HG03460 (cell line): ENCODE measurements at regions not wholly inside any gene's neighbourhood (a gene's known extent, or its start where the extent isn't known, plus 50 kb on each side); places are given as distances from the start of the nearest gene placed in this dataset.
"Not testable (repeated sequence)": the region's sequence is repeated elsewhere in the genome, so short reads cannot be mapped to it uniquely, and the experiment has no call there.

Experiments
- ATAC-seq: cut with Tn5 transposase; IDR thresholded peaks from one replicate; pipeline ENCODE4 v1.9.1; 2021; ENCODE audit not compliant: unreplicated experiment

DNA sequence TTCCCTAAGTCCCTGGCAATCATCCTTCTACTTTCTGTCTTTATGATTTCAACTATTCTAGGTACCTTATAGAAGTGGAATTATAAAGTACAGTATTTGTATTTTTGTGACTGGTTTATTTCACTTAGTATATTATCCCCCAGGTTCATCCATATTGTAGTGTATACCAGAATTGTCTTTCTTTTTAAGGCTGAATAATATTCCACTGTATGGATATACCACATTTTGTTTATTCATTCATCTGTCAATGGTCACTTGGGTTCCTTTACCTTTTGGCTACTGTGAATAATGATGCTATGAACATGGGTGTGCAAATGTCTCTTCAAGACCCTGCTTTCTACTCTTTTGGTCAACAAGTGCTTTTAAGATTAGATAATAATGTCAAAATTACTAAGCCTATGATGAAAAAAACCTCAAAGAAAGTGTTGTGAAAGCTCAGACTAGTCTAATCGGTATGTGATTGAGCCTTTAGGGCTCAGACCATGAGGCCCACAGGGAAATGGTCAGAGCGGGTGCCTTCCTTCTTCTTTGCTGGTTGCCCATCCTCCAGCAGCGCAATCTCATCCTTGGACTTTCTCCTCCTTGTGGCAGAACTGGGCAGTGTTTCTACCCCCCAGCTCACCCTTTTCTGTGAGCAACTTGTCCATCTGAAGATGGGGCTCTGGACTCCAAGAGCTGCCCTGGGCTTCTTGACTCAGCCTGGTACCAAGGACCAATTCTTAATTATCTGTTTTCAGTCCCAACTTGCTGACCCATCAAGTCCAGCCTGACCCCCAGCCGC is 105.4 kb downstream of the TTC8 start:
- no peak for ATAC-seq

GRCh38 chr14:88931321-88932110 is 107.1 kb downstream of the TTC8 start:
- ATAC-seq: no peak

DNA sequence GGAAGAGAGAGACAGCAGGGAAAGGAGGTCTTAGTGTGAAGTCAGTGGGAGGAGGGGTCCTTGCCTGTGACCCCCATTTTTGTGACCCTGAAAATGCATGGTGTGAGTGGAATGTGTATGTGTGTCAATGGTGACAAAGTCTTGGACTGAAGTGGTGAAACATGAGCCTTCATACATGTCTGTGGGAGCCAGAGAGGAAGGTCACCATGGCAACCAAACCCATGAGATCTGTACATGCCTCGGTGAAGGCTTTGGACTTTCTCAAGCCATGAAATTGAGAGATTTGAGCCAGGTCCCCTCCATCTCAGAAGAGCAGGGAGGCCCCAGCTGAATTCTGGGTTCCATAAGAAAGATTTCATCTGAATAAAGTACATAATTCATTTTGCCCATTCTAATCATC is 108.7 kb downstream of the TTC8 start:
- ATAC-seq: no peak

DNA sequence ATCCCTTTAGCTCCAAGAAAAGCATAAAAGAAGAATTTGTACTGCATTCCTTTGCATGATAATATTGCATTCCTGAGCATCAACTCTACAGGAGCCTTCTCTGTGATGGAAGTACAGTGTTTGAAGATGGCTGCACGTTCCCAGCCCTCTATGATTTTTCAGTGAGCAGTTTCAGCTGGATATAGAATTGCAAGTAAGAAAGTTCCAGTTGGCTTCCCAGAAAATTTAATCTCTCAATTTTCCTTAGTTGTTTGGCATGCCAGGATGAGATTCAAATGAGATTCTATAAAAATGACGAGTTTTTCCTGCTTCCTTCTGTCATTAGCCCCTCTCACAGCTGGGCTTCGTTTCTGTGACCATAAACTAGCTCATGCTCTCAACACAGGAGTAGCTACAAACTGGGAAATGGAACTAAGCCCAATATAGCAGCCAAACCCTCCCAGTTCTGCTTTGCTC is 109.9 kb downstream of the TTC8 start:
- no peak for ATAC-seq

- no peak for ATAC-seq
Observed at GRCh38 chr14:88935083-88935482, 110.6 kb downstream of the TTC8 start.

- ATAC-seq: no peak
Observed at GRCh38 chr14:88937706-88938105, 113.3 kb downstream of the TTC8 start.

- no peak for ATAC-seq
Observed at GRCh38 chr14:88940671-88941070, 116.2 kb downstream of the TTC8 start.

GRCh38 chr14:88941414-88941813 is 117.0 kb downstream of the TTC8 start:
- no peak for ATAC-seq

- ATAC-seq: no peak
Observed at GRCh38 chr14:88947646-88948598, 123.5 kb downstream of the TTC8 start.

DNA sequence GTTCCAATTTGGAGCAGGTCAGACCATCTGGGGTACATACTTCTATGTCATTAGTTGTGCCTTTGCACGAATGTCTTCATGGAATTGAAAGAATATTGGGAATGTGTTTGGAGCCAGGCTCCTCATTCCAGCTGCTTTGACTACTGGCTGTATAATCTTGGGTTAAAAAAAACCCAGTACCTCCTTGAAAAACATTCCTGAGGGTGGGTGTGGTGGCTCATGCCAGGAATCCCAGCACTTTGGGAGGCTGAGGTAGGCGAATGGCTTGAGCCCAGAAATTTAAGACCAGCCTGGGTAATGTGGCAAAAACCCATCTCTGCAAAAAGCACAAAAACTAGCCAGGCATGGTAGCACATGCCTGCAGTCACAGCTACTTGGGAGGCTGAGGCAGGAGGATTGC is 125.6 kb downstream of the TTC8 start:
- ATAC-seq: no peak

GRCh38 chr14:88951370-88951769 is 126.9 kb downstream of the TTC8 start:
- ATAC-seq: no peak

DNA sequence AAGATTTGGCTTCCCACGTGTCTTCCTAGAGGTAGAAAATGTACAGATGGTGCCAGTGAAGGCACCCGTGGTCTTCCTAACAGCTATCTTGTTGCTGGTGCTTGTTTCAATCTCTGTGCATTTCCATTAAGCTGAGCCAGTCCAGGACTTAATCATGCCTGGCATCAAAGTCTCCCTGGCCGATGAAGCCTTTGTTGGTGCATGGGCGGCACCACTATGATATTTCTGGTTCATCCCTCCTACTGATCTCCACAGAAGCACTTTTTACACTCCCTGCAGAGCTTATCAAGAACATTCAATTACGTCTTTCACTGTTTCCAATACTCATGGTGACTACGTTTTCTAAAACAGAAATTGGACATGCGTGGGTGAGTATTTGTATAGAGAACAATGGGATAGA is 128.4 kb downstream of the TTC8 start:
- no peak for ATAC-seq

GRCh38 chr14:88955455-88955854 is 131.0 kb downstream of the TTC8 start:
- no peak for ATAC-seq

DNA sequence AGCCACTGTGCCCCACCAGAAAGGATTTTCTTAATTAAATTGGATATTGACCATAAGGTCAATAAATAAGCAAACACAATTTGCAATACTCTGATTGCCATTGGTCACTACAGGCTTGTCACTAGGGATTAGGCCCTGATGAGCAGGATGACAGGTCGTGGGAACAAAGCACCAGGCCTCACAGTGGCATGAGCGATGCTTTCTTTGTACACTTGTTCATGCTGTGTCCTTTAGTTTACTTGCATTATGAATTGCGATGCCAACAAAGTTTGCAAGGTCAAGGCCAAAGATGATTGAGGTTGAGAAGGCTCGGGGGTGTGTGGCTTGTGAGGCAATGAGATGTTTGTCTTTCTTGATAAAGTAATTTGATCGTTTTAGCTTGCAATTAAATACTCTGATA is 136.0 kb downstream of the TTC8 start:
- no peak for ATAC-seq

GRCh38 chr14:88961214-88961613 is 136.8 kb downstream of the TTC8 start:
- no peak for ATAC-seq

DNA sequence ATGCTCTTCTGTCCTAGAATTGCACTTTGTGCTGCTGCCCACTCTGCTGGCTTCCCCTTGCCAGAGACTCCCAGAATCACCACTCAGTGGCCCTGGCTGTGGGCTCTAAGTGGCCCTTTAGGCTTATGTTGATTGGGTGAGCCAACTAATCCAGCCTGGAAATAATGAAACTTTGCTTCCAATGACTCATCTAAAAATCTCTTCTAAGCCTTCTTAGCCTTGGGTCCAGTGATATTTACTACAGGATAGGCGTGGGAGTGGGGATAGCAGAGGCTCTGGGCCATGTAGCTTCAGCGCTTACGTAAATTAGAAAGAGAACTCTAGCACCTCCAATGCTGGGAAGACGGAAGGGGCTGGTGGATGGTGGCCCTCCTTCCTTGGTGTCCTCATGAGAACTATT is 137.9 kb downstream of the TTC8 start:
- no peak for ATAC-seq

- ATAC-seq: no peak
Observed at GRCh38 chr14:88967299-88967698, 142.8 kb downstream of the TTC8 start.

GRCh38 chr14:88975043-88975830 is 150.8 kb downstream of the TTC8 start:
- ATAC-seq: no peak

GRCh38 chr14:88975926-88976325 is 151.5 kb downstream of the TTC8 start:
- no peak for ATAC-seq

DNA sequence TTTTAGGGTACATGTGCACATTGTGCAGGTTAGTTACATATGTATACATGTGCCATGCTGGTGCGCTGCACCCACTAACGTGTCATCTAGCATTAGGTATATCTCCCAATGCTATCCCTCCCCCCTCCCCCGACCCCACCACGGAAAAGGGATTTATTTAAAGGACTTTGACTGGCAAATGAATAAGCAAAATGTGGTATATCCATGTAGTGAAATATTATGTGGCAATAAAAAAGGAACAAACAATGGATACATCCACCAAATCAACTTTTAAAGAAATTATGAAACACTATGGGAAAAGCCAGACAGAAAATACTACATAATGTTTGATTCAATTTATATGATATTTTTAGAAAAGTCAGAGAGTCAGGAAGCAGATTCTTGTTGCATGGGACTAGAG is 156.5 kb downstream of the TTC8 start:
- ATAC-seq: not testable (repeated sequence)
